HepG2 (cell line): ENCODE measurements at regions not wholly inside any gene's neighbourhood (a gene's known extent, or its start where the extent isn't known, plus 50 kb on each side); places are given as distances from the start of the nearest gene placed in this dataset.
A peak's percentile ranks its signal among the peaks of the same experiment; 100 is the strongest.

Experiments
- ATAC-seq: fragments of 200-7000 bp; cut with Tn5 transposase; 3 replicates; pipeline ENCODE4 v1.9.1; 2020; ENCODE audit warnings: mild to moderate bottlenecking, moderate library complexity
- BruUV-seq: library from RNA; stranded (reverse); fragments of 400-500 nt; replicated peaks from 2 replicates; lab custom pipeline; 2021; lab: Mats Ljungman, UMichigan
- CTCF ChIA-PET: fragments of 300-600 bp; formaldehyde crosslinking; extraction: SDS; loops from one replicate; lab custom pipeline; 2021; ENCODE audit warnings: low total read pairs, inconsistent platforms, low intra/inter-chr PET ratio; lab: Yijun Ruan, JAX
- POLR2A ChIA-PET: fragments of 350-600 bp; sonication (Branson Sonifier 250); formaldehyde crosslinking; loops from one replicate; lab custom pipeline; 2020; ENCODE audit warnings: antibody characterized with exemption, inconsistent platforms; lab: Yijun Ruan, JAX
- DNase-seq: peaks from one replicate; pipeline ENCODE4 v3.0.0-alpha.2; 2015; ENCODE audit warnings: low spot score
- FAIRE-seq: peaks from 3 replicates; lab custom pipeline; 2011; peaks lifted over from hg19 to GRCh38; lab: Jason Lieb, UNC
- H2AFZ ChIP-seq: one replicate; pipeline ENCODE4 v1.6.1; 2011; ENCODE audit warnings: low read length, inconsistent platforms
- H3K27ac ChIP-seq: fragments of 300-600 bp; 3 replicates; pipeline ENCODE4 v1.8.0; 2011; ENCODE audit warnings: mixed run types, mild to moderate bottlenecking, mixed read lengths, low read length, inconsistent platforms; ENCODE audit not compliant: insufficient read depth; ENCODE audit errors: extremely low read length
- H3K27me3 ChIP-seq, 2 experiments: fragments of 200-600 bp in 1 of 2; 2 replicates in 1 of 2; 3 replicates in 1 of 2; pipeline versions ENCODE4 v1.6.0 to v1.8.0; 2011; ENCODE audit warnings: low read length in 2 of 2, mild to moderate bottlenecking in 2 of 2, moderate library complexity in 2 of 2, inconsistent platforms in 1 of 2; ENCODE audit not compliant: insufficient read depth in 2 of 2, control insufficient read depth in 1 of 2
- H3K36me3 ChIP-seq, 2 experiments: fragments of 200-600 bp in 1 of 2; replicated peaks in 1 of 2; 2 replicates in 1 of 2; 3 replicates in 1 of 2; pipeline versions ENCODE4 v1.5.1 to v1.8.0; 2011; ENCODE audit warnings: low read length in 2 of 2, inconsistent platforms in 1 of 2; ENCODE audit not compliant: insufficient read depth in 2 of 2, control insufficient read depth in 1 of 2
- H3K4me1 ChIP-seq: 2 replicates; pipeline ENCODE4 v1.5.1; 2012; ENCODE audit warnings: low read length, inconsistent platforms; ENCODE audit not compliant: insufficient read depth
- H3K4me2 ChIP-seq: 2 replicates; pipeline ENCODE4 v1.6.0; 2011; ENCODE audit warnings: low read depth, low read length, inconsistent platforms
- H3K4me3 ChIP-seq, 3 experiments: fragments of 200-600 bp in 1 of 3; sonication (generic), shearing (Covaris generic) in 1 of 3; replicated peaks in 1 of 3; 2 replicates each; pipeline ENCODE4 v1.5.1; 2011 to 2016; ENCODE audit warnings: low read length in 3 of 3, inconsistent platforms in 2 of 3, low read depth in 2 of 3, mild to moderate bottlenecking in 2 of 3, control low read depth in 1 of 3, mixed read lengths in 1 of 3; ENCODE audit not compliant: insufficient read depth in 1 of 3
- H3K79me2 ChIP-seq: one replicate; pipeline ENCODE4 v1.6.1; 2011; ENCODE audit warnings: low read length, inconsistent platforms; ENCODE audit not compliant: insufficient read depth
- H3K9ac ChIP-seq: 2 replicates; pipeline ENCODE4 v1.6.0; 2011; ENCODE audit warnings: mild to moderate bottlenecking, low read depth, low read length, inconsistent platforms; ENCODE audit not compliant: insufficient read depth
- H3K9me3 ChIP-seq: 2 replicates; pipeline ENCODE4 v1.5.1; 2012; ENCODE audit warnings: mild to moderate bottlenecking, low read length
- H4K20me1 ChIP-seq: 2 replicates; pipeline ENCODE4 v1.6.0; 2011; ENCODE audit warnings: inconsistent platforms, mild to moderate bottlenecking, low read length, moderate library complexity; ENCODE audit not compliant: insufficient read depth
- GTF2F1 ChIP-seq: fragments of 150-350 bp; IDR thresholded peaks from 2 replicates; pipeline ENCODE4 v1.6.1; 2014; ENCODE audit warnings: low read length
- HNRNPL ChIP-seq: fragments of 200-400 bp; formaldehyde crosslinking; IDR thresholded peaks from 2 replicates; pipeline ENCODE4 v1.6.1; 2017; ENCODE audit warnings: mild to moderate bottlenecking, low read depth, low read length
- HNRNPLL ChIP-seq: fragments of 200-400 bp; formaldehyde crosslinking; IDR thresholded peaks from 2 replicates; pipeline ENCODE4 v1.6.1; 2017; ENCODE audit warnings: mild to moderate bottlenecking, low read depth, low read length; ENCODE audit not compliant: poor library complexity, severe bottlenecking
- KMT2B ChIP-seq: IDR thresholded peaks from 2 replicates; pipeline ENCODE4 v1.6.1; 2016; ENCODE audit warnings: missing genetic modification reagents, missing compliant biosample characterization
- PAF1 ChIP-seq: IDR thresholded peaks from 2 replicates; pipeline ENCODE4 v1.6.1; 2016; ENCODE audit warnings: missing genetic modification reagents, missing compliant biosample characterization
- RFX3 ChIP-seq: IDR thresholded peaks from 2 replicates; pipeline ENCODE4 v1.6.1; 2016; ENCODE audit warnings: missing biosample characterization, missing genetic modification reagents
- SYNCRIP ChIP-seq: fragments of 200-400 bp; formaldehyde crosslinking; IDR thresholded peaks from 2 replicates; pipeline ENCODE4 v1.6.1; 2018; ENCODE audit warnings: mild to moderate bottlenecking, low read depth, low read length; ENCODE audit not compliant: insufficient read depth
- ZBTB8A ChIP-seq: sonication (generic); formaldehyde crosslinking; IDR thresholded peaks from 2 replicates; pipeline ENCODE4 v1.4.0; 2020; ENCODE audit warnings: mild to moderate bottlenecking, low read depth, missing genetic modification reagents, borderline replicate concordance
- ZNF607 ChIP-seq: sonication (generic); formaldehyde crosslinking; IDR thresholded peaks from 2 replicates; pipeline ENCODE4 v1.5.1; 2020; ENCODE audit warnings: missing genetic modification reagents, mild to moderate bottlenecking, borderline replicate concordance
- WGBS: methylation state at CpG from one replicate; pipeline ENCODE4 v1.1.6; 2017; ENCODE audit warnings: low lambda C conversion rate; 5-methylcytosine and 5-hydroxymethylcytosine counted together
- in situ Hi-C: cut with HindIII; loops from 2 replicates; pipeline ENCODE4 v1.10.0; 2017; ENCODE audit warnings: low pct_unique_long_range_greater_than_20kb; ENCODE audit not compliant: extremely low pct_ligation_motif_present
- intact Hi-C: fragments of 100-400 bp; cut with micrococcal nuclease; formaldehyde crosslinking; loops from one replicate; pipeline ENCODE4 v1.10.0; 2022; ENCODE audit not compliant: unreplicated experiment
- TF ChIP-seq, protein P1 (sequence below): sonication (generic); formaldehyde crosslinking; IDR thresholded peaks from 2 replicates; pipeline ENCODE4 v1.9.0; 2021; ENCODE audit warnings: mild to moderate bottlenecking, missing genetic modification reagents

DNA sequence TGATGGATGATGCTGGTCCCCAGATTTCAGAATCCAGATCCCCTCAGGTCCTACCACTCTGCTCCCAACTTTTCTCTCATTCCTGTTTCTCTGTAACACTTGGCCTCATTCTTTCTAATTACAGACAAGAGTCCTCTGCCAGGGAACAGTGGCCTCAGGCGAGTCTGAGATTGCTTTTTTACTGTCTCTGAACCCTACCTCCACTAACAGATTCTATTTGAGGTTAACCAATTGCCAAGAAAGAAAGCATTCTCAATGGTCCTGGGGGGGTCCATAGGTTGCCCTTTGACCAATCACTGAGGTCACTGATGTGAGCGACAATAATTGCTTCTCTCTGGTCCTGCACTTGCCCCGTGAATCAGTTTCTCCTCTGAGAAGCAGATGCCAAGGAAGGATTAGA lies 145.2 kb upstream of the TMEM108 start:
- intact Hi-C loops (no loop called here), in situ Hi-C loops (no loop called here)
- ChIA-PET CTCF (no interaction called here), POLR2A (no interaction called here)
- ATAC-seq (no peak), DNase-seq (no peak), FAIRE-seq (no peak)
- H3K4me2 ChIP-seq = no peak overlapping the region
- no peaks in the 10 kb centered on the region for H3K36me3 ChIP-seq
- H4K20me1 ChIP-seq = no peaks in the 10 kb centered on the region
- no peak overlapping the region for H3K4me3 ChIP-seq
- no peak overlapping the region for H3K27ac ChIP-seq
- no peaks in the 10 kb centered on the region for H3K9me3 ChIP-seq
- 0% methylated on average over 3 of the region's 3 CpGs for WGBS
- H3K27me3 ChIP-seq = no peaks in the 10 kb centered on the region
- TF ChIP-seq PAF1 (CRISPR knock-in tag) (no peak), RFX3 (CRISPR knock-in tag) (no peak), KMT2B (CRISPR knock-in tag) (no peak), SYNCRIP (no peak), ZNF607 (CRISPR knock-in tag) (no peak)
- H3K9ac ChIP-seq = no peak overlapping the region
- no peaks in the 10 kb centered on the region for H3K4me1 ChIP-seq
- BruUV-seq = no TSS peak
- H3K79me2 ChIP-seq = no peaks in the 10 kb centered on the region
- H2AFZ ChIP-seq = no peak overlapping the region

GRCh38 chr3:132881756-132882409 lies 156.3 kb upstream of the TMEM108 start:
- 27% methylated on average over 5 of the region's 5 CpGs for whole genome bisulfite sequencing
- Histone ChIP-seq H3K79me2 (no peaks in the 10 kb centered on the region), H3K4me2 (no peak overlapping the region), H2AFZ (no peak overlapping the region), H3K36me3 (no peaks in the 10 kb centered on the region), H3K4me3 (no peak overlapping the region), H3K27ac (no peak overlapping the region), H3K9me3 (no peaks in the 10 kb centered on the region), H3K27me3 (no peaks in the 10 kb centered on the region), H3K9ac (no peak overlapping the region), H4K20me1 (no peaks in the 10 kb centered on the region), H3K4me1 (no peaks in the 10 kb centered on the region)
- peak; percentile 71; the same call in 1 of the 2 replicates for TF ChIP-seq HNRNPL
- no peak for TF ChIP-seq GTF2F1
- TF ChIP-seq, protein P1, sequence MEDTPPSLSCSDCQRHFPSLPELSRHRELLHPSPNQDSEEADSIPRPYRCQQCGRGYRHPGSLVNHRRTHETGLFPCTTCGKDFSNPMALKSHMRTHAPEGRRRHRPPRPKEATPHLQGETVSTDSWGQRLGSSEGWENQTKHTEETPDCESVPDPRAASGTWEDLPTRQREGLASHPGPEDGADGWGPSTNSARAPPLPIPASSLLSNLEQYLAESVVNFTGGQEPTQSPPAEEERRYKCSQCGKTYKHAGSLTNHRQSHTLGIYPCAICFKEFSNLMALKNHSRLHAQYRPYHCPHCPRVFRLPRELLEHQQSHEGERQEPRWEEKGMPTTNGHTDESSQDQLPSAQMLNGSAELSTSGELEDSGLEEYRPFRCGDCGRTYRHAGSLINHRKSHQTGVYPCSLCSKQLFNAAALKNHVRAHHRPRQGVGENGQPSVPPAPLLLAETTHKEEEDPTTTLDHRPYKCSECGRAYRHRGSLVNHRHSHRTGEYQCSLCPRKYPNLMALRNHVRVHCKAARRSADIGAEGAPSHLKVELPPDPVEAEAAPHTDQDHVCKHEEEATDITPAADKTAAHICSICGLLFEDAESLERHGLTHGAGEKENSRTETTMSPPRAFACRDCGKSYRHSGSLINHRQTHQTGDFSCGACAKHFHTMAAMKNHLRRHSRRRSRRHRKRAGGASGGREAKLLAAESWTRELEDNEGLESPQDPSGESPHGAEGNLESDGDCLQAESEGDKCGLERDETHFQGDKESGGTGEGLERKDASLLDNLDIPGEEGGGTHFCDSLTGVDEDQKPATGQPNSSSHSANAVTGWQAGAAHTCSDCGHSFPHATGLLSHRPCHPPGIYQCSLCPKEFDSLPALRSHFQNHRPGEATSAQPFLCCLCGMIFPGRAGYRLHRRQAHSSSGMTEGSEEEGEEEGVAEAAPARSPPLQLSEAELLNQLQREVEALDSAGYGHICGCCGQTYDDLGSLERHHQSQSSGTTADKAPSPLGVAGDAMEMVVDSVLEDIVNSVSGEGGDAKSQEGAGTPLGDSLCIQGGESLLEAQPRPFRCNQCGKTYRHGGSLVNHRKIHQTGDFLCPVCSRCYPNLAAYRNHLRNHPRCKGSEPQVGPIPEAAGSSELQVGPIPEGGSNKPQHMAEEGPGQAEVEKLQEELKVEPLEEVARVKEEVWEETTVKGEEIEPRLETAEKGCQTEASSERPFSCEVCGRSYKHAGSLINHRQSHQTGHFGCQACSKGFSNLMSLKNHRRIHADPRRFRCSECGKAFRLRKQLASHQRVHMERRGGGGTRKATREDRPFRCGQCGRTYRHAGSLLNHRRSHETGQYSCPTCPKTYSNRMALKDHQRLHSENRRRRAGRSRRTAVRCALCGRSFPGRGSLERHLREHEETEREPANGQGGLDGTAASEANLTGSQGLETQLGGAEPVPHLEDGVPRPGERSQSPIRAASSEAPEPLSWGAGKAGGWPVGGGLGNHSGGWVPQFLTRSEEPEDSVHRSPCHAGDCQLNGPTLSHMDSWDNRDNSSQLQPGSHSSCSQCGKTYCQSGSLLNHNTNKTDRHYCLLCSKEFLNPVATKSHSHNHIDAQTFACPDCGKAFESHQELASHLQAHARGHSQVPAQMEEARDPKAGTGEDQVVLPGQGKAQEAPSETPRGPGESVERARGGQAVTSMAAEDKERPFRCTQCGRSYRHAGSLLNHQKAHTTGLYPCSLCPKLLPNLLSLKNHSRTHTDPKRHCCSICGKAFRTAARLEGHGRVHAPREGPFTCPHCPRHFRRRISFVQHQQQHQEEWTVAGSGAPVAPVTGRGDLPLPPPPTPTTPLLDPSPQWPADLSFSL = peak; percentile 75
- no peak for TF ChIP-seq ZBTB8A (CRISPR knock-in tag)
- TF ChIP-seq HNRNPLL = no peak
- CTCF ChIA-PET = no interaction called here
- FAIRE-seq (peak; percentile 72), ATAC-seq (no peak), DNase-seq (no peak)
- in situ Hi-C loops = no loop called here
- intact Hi-C loops = no loop called here
- POLR2A ChIA-PET = no interaction called here
- BruUV-seq = no TSS peak
